GM18507 (cell line): ENCODE measurements at regions not wholly inside any gene's neighbourhood (a gene's known extent, or its start where the extent isn't known, plus 50 kb on each side); places are given as distances from the start of the nearest gene placed in this dataset.

Source experiments
- DNase-seq: peaks from one replicate; pipeline ENCODE4 v3.0.0; 2011; ENCODE audit warnings: low read depth; ENCODE audit not compliant: insufficient read length; ENCODE audit errors: extremely low spot score
- FAIRE-seq: peaks from 2 replicates; lab custom pipeline; 2011; peaks lifted over from hg19 to GRCh38; lab: Jason Lieb, UNC

DNA sequence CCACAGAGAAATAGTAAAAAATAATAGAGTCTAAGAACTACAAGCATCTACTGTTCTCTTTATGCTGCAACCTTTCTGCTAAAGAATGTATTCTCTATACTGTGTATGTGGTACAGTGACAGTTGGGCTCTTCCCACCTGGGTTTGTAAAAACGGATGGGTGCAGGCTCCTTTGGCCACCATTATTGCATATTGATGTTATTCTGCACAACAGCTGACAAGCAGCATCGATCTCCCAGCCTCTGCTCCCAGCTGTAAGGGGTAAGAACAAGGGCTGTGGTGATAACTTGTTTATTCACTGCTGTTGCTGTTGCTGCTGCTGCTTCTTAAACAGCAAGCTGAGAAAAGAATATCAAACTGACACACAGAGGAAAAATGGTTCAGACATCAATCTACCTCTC, 56.1 kb downstream of the KCNRG start:
- FAIRE-seq (peak; percentile 46), DNase-seq (no peak)

DNA sequence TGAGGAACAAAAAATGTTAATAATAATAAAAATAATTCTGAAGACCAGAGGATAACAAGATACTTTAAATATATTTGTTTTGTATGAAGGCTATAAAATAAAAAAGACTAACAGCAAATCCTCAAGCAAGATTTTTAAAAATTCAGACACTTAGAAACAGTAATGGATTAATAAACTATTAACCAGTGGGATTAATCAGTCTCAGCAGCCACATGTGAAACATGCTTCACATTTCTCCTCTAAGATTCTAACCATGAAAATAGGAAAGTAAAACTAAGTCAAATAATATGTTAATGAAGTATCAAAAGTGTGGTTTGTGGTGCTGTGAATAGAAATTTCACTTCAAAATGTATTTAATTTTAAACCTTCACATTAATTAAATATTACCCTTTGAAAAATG, 57.4 kb downstream of the KCNRG start:
- peak; percentile 67 for FAIRE-seq
- no peak for DNase-seq

DNA sequence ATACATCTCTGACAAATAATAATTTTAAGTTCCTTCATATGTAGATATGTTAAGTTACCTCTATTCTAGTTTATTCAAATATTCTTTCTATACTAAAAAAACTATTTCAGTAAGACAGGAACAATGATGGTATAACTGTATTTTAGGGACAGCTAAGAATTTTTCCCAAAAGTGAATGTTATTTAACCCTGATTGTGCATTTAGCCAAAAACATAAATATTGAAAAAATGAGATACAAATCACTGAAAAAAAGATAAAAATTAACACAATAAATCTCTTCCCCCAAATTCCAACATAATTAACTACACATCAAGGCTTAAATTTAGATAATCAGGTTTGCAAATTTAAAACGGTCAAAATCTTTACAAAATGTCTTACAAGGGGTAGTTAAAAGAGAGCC, 58.1 kb downstream of the KCNRG start:
- DNase-seq (no peak), FAIRE-seq (no peak)

DNA sequence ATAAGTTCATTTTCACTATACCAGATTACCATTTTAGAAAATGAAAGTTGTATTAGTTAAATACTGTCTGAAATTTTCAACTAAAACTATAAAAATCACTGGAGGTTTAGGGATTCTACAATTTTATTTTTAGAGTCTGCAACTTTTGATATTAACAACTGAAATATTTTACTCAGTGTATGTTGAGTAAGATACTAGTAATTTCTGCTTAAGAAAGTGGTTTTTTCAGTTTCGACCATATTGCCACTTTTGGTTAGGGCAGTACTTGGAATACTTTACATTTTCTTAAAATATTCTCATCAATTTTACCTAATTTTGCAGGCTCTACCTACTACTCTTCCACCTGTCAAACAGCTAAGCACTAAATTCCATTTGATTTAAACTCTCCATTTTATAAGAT, 59.6 kb downstream of the KCNRG start:
- FAIRE-seq (peak; percentile 75), DNase-seq (no peak)

DNA sequence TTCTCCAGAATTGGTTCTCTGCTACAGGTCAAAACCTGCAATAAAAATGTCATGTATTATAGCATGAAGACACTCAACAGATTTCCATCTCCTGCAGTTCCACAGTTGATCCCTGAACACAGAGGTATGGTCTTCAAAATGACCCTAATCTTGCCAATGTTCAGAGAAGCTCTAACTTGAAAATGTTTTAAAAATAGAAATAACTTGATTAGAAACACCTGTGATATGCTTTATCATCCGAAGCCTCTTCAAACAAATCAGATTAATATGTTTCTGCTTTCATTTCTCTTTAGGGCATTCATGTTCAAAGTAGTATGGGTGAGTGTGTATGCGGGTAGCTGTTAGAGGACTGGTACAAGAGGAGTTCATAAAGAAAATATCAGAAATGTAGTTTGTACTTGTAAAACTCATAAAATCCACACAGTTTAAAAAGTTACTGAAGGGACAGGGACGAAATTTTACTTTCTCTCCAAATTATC, 60.4 kb downstream of the KCNRG start:
- FAIRE-seq: peak; percentile 61
- DNase-seq: no peak

DNA sequence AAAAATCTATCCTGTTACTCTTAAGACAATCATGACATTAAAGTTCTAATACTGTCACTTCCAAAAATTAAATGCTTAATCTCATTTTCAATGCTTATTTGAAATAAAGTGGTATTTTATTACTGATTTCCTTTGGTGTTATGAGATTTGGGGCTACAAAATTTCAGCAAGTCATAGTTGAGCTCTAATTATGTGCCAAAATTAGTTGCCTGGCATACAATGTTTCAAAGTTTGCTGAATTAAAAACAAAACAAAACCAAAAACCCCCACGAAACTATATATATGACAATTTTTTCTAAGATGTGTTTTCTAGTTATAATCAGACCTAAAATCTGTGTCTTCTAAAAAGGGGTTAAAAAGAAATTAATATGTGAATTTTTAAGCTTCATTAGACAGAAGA, 62.2 kb downstream of the KCNRG start:
- FAIRE-seq (no peak), DNase-seq (no peak)

DNA sequence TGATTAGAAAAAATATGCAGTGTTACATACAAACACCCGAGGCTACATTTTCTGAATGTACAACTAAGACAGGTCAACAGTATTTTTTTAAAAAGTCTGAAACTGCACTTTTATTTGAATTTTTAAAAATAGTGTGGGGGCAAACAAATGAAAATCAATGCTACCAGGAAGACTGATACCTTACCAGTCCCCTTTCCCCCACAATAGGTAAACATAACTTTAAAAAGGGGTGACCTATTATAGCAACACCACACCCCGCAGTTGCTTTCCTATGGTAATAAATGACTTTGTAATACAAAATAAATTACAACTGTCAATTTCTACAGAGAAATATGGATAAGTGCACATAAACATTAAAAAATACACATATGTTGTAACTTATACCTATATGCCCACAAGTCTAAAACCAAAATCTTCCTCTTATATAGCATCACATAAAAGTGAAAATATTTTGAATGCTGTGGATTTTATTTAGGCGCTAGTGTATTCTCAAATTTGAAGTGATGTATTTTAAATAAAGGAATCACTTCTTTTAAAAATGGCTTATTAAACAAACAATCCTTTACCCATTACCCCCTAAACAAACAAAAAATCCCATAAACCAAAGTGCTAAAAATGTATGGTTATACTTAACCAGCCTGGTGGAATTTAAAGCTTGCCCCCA, 63.1 kb downstream of the KCNRG start:
- DNase-seq (no peak), FAIRE-seq (peak; percentile 9)

DNA sequence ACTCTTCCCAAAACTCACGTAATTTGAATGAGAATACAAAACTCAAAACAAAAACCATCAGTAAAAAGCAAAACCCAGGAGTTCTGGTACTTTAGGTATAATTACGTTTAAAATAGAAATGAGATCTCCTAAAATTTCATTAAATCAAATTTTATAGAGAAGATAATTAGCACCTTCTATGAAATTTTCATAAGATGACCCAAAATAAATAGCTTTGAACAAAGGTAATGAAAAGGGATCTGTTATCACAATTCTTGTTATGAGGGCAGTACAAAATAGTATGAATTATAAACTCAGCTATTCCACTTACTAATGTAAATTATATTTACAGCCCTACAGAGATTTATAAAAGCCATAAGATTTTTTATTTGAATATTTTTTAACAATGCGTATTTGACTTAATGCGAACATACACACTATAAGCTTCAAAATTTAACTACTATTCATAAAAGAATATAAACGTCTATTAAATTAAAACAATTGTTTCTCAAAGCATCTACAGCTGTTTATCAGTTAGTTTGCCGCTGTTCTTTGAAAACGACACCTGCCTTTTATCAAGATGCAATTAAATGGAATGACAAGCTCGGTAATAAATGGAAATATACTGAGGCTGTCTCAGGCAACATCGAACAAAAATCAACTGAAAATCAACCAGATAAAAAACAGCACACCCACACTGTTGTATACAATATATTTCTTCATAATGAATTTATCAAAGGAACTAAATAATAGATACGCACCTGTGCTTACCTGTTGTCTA, 63.8 kb downstream of the KCNRG start:
- DNase-seq: no peak
- no peak for FAIRE-seq

DNA sequence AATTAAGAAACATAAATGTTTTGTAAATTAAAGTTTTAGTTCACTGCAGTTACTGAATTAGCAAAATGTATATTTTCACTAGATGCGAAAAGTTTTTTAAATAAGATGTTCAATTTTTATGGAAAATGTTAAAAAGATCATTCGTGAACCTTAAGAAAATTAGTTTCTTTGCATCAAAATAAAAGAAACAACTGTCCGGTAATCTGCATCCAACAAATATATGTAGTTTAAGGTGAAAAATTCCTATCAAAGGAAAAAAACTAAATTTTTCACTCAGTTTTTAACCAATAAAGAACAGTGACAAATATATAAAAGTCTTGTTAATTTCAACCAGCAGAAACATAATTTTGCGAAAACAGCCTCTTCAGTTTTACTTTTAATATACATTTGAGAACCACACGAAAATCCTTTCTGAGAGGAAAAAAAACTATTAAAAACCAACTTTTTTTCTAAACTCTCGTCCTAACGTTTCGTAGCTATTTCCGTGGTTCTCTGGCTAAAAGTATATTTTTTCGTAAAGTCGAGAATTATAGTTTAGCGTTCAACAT, 64.5 kb downstream of the KCNRG start:
- FAIRE-seq: peak; percentile 75
- DNase-seq: no peak

DNA sequence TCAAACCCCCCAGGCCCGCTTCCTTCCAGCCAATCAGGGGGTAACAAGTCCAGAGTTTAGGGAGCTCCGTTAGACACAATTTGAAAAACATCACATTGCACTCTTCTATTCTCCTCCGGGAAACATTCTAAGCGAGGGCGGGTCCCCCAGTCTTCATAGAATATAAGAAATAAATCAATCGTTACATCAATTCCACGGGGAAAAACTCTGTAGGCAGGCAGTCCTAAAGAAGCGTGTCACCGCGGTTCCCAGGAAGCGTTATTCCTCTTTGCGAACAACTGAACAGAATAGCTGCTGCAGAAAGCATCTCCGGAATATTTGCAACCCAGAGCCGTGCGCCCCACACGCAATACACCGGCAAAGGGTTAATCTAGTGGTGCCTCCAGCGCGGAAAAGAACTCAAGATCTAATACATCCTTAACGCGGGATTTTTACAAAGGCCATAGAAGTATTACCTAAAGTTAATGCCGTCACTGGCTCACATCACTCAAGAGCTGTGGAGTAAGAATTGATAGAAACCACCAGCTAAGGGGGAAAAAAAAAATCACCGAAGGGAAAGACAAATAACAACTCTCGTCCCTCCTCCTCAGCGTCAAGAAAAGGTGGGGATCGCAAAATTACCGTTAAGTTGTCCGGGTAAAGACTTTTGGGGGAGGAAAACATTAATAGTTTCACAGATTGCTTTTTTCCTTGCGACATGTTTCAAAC, 65.1 kb downstream of the KCNRG start:
- DNase-seq (no peak), FAIRE-seq (no peak)

DNA sequence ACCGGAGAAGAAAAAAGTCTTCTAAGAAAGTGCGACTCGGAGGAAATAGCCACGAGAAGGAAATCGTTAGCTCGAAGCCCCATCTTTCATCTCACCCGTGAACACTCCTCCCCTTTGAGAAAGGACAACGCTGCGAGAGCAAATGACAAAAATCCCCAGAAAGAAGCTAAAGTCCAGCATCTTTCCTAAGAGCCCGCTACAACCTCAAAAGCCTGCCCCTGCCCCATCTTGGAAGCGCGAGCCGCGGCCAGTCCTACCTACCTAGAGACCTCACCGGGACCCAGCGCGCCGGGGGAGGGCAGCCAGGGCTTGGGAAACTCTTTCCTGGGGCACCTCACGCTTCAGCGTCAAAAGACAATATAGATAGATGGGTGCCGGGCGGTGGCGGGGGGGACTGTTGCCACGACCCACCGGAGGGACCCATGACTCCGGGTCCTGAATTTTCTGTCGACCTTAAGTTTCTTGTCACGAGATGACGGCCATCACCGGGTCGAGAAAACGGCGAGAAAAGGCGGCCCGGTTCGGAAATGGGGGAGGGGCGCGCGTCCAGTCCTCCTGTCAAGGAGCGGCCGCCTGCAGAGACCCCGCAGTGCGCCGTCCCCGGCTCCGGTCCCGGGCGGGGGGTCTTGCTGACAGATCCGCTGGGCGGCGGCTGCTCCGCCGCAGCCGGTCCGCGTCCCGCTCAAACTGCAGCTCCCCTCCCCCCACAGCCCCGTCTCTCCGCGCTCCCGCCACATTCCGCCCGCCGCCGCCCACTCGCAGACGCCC, 65.9 kb downstream of the KCNRG start:
- FAIRE-seq (peak; percentile 66), DNase-seq (no peak)

DNA sequence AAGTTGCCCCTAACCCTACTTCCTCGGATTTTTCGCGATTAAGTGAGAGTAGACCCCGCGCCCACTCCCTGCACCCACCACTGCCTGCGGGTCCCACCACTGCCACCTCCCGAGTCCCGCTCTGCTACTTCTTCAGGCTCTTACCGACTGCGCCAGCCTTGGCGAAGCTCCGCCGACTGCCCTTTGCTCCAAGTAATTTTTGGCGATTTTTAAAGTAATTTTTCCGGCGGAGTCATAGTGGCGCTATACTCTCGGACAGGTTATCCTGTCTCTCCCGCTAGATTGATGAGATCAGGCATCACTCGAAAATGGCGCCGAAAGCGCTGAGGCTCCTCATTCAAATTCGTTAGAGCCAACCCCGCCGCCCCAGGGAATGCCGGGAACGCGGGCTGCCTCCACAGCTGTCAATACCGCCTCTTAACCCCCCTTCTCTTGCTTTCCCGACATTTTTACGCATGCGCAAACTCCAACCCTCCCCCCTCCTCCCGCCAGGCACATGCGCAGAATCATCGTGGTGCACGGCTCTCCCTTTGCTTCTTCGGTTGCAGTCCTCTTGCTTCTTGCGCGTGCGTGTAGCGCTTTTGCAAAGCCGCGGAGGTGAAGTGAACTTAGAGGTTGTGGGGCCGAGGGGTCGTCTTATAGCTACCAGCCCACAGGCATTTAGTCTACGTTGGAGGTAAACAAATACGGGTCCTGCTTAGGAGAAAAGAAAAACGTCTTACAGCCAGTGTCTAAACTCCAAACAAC, 66.6 kb downstream of the KCNRG start:
- DNase-seq (peak; percentile 72), FAIRE-seq (peak; percentile 100)

DNA sequence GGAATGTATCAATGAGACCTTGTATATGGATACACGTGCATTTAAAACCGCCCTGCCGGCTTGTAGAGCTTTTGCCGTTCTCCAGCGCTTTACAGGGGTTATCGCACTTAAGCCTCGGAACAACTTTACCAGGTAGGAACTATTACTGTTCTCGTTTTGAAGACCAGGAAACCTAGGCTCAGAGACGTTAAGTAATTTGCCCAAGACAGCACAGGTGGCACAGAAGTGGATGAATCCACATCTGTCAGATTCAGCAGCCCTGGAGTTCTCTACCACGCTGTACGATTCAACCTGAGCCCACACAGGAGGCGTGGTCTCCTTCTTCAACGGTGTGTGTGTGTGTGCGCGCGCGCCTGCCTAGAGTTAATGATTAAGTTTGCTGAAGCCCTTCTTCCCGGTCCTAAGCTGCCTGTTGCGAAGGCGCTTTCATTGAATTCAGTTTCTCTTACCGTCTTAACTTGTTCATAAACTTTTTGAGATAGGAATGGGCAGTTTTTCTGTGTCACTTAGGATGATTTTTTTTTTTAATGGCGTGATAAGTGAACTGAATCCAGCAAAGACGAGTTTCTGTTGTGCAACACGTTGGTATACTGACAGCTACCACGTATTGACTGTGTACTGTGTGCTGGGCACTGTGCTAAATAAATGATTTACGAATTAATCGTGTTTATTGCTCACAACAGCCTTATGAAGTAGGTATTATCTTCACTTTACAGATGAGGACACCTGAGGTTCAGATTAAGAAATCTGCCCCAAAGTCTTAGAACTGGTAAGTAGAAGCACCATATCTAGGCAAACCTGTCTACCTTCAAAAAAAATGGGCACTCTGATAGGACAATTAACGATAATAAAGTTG, 67.4 kb downstream of the KCNRG start:
- DNase-seq: peak; percentile 60
- no peak for FAIRE-seq

DNA sequence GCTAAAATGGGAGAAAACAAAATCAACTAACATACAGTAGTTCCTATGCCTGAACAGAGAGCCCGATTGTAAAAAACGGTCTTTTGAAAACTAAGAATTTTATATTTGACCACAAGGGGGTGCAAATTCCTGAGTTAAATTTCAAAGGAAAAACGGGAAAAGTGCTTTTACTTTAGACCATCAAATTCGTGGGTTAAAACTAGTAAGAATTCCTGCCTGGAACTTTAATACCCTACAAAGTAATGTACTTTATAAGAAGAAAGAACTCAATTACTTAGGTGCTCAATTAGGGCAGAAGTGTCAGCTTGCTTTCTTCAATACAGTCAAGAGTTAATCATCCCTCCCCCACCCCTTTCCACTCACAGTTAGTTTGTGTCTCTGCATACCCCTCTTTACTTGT, 69.8 kb downstream of the KCNRG start:
- DNase-seq (no peak), FAIRE-seq (peak; percentile 44)

DNA sequence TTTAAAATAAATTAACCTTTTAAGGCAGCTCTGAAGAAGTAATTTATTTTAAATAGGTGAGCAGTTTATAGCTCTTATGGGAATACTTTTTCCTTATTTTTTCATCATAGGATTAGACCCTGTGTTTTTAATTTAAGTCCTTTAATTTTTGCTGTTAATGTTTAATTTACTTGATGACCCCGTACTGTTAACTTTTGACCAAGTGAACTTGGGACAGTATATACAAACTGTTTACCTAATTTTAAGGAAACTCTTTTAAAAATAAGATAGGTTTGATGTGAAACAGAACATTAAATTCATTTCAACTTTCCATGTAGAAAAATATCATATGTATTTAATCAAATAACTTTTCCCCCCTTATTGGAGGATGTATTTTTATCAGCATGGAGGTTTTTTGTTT, 74.4 kb downstream of the KCNRG start:
- no peak for DNase-seq
- FAIRE-seq: no peak

DNA sequence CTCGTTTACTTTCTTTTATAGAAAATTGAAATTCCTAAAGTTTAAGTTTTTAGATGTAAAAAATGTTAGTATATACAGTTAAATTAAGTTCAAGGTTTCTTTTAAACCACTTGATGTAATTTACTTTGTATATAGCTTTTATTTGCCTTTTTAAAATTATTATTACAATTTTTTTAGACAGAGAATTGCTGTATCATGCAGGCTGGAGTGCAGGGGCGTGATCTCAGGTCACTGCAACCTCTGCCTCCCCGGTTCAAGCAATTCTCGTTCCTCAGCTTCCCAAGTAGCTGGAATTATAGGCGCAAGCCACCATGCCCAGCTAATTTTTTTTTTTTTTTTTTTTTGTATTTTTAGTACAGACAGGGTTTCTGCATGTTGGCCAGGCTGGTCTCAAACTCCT, 75.0 kb downstream of the KCNRG start:
- no peak for FAIRE-seq
- DNase-seq: no peak

DNA sequence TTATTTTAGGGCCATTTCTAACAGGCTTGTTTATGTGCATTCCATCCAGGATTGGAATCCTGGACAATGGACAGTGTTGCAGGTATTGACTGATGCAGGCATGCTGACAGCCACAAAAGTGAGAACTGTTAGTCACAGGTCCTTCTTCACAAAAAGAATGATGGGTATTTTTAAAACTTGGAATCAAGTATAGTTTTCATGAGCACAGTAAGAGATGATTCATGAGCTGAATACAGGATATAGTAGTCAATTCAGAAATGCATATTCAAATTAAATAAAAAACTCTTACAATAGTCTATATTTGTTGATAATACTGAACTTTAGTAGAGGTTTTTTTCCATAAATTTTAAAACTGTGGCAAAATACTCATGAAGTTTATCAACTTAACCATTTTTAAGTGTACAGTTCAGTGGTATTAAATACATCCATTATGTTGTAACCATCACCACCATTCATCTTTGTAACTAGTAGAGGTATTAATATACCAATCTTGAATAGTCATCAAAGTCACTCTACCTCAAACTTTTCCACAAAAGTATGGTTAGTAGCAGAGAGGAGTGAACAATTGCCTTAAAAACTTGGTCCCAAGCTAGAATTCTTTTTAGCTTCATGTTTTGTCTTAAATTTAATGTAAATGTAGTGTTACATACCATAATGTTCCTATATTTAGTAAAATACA, 79.5 kb downstream of the KCNRG start:
- no peak for FAIRE-seq
- DNase-seq: no peak

DNA sequence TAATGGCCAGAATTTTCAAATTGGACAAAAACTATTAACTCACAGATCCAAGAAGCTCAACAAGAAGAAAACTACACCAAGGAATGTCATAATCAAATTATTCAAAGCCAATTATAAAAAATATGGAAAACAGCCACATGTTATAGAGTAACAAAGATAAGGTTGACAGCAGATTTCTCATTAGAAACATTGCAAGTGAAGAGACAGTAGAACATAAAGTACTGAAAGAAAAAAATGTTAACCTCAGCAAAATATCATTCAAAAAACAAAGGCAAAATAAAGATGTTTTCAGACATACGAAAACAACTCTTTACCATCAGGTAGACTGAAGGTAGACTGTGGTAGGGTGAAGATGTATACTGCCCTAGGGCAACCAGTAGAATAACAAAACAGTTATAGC, 83.4 kb downstream of the KCNRG start:
- FAIRE-seq (no peak), DNase-seq (no peak)
